ENCODE measurements at regions not wholly inside any gene's neighbourhood (a gene's known extent, or its start where the extent isn't known, plus 50 kb on each side); places are given as distances from the start of the nearest gene placed in this dataset.

GRCh38 chr15:53108319-53108718, 318.2 kb upstream of the ONECUT1 start:
- ATAC-seq (no peak), FAIRE-seq (no peak), DNase-seq (ENCODE audit: extremely low read depth in 1 of 4, low spot score in 3 of 4) (no peak)
- Histone ChIP-seq H3K27me3 (ENCODE audit: control insufficient read depth in 2 of 2, insufficient read depth in 2 of 2, low read length in 2 of 2) (no peaks in the 10 kb centered on the region), H3K9me3 (replicated peaks; ENCODE audit: control insufficient read depth, insufficient read depth, low read depth, low read length) (peaks cover 3% of the 10 kb centered on the region; the same call in 1 of the 2 replicates), H3K27ac (ENCODE audit: extremely low read depth, low read depth, low read length) (no peak overlapping the region), H2AFZ (ENCODE audit: low read depth, low read length) (no peak overlapping the region), H4K20me1 (replicated peaks; ENCODE audit: control insufficient read depth, insufficient read depth, low read length) (no peaks in the 10 kb centered on the region), H3K9ac (ENCODE audit: insufficient read depth in 1 of 2, low read depth in 2 of 2, low read length in 2 of 2) (no peak overlapping the region), H3K36me3 (ENCODE audit: control insufficient read depth, insufficient read depth, low read length) (no peaks in the 10 kb centered on the region), H3K4me1 (replicated peaks in 1 of 2; ENCODE audit: control insufficient read depth in 2 of 2, insufficient read depth in 2 of 2, low read length in 2 of 2) (no peaks in the 10 kb centered on the region), H3K4me2 (ENCODE audit: insufficient read depth, low read length) (no peak overlapping the region), H3K79me2 (ENCODE audit: control insufficient read depth, insufficient read depth, low read length) (no peaks in the 10 kb centered on the region), H3K9me1 (ENCODE audit: control insufficient read depth, insufficient read depth, low read length) (no peaks in the 10 kb centered on the region), H3K4me3 (no peak overlapping the region)
- in situ Hi-C loops (cut with MboI) (no loop called here), intact Hi-C loops (cut with micrococcal nuclease) (no loop called here)
- ChIA-PET POLR2A (no interaction called here), CTCF (ENCODE audit: low intra/inter-chr PET ratio) (no interaction called here)
- no TSS peak for BruUV-seq (replicated peaks)
- no peak for TF ChIP-seq NR2C1 (IDR thresholded peaks at IDR 0.05)
- TF ChIP-seq NR2C1 (tag; IDR thresholded peaks at IDR 0.05) = no peak
- no peak for TF ChIP-seq KHSRP (IDR thresholded peaks at IDR 0.05)
- TF ChIP-seq BCOR (IDR thresholded peaks at IDR 0.05) = no peak
- TF ChIP-seq ATF7 (IDR thresholded peaks at IDR 0.05) = no peak
- no peak for TF ChIP-seq GABPB2 (CRISPR knock-in tag; conservative IDR thresholded peaks at IDR 0.05)
- no peak for TF ChIP-seq SIN3A (IDR thresholded peaks at IDR 0.05; ENCODE audit: borderline replicate concordance in 2 of 2, control insufficient read depth in 1 of 2, low read depth in 2 of 2, low read length in 2 of 2)
- no peak for TF ChIP-seq CHD2 (IDR thresholded peaks at IDR 0.05; ENCODE audit: low read depth, low read length)
- no peak for TF ChIP-seq FOXM1 (IDR thresholded peaks at IDR 0.05; ENCODE audit: low read depth)
- no peak for TF ChIP-seq FOXM1 (CRISPR knock-in tag; IDR thresholded peaks at IDR 0.05; ENCODE audit: low read depth)
- no peak for TF ChIP-seq ZNF592 (IDR thresholded peaks at IDR 0.05)
- WGBS (ENCODE audit: insufficient coverage, low coverage, missing lambda C conversion rate) = 0% methylated on average over 2 of the region's 2 CpGs
